ENCODE measurements at regions not wholly inside any gene's neighbourhood (a gene's known extent, or its start where the extent isn't known, plus 50 kb on each side); places are given as distances from the start of the nearest gene placed in this dataset.

GRCh38 chr5:6011199-6011598 is 367.1 kb downstream of the MED10 start:
- DNase-seq (ENCODE audit: low read depth in 1 of 2, low spot score in 1 of 2) = no peak
- TF ChIP-seq GABPA (IDR thresholded peaks at IDR 0.05; ENCODE audit: low read depth) (no peak), CTCF (IDR thresholded peaks at IDR 0.05; ENCODE audit: insufficient read depth, low read length) (no peak), SPI1 (IDR thresholded peaks at IDR 0.05; ENCODE audit: borderline replicate concordance, low read depth) (no peak), REST (IDR thresholded peaks at IDR 0.05; ENCODE audit: insufficient replicate concordance, low read depth) (no peak), POLR2AphosphoS5 (IDR thresholded peaks at IDR 0.05; ENCODE audit: low read depth) (no peak)
- H3K27ac ChIP-seq (replicated peaks) = no peak overlapping the region
- no peaks in the 10 kb centered on the region for H3K27me3 ChIP-seq (ENCODE audit: insufficient read depth, poor library complexity, severe bottlenecking)
- H3K4me3 ChIP-seq (replicated peaks; ENCODE audit: insufficient read depth, low read length) = no peak overlapping the region

GRCh38 chr5:6006838-6007314 is 371.5 kb downstream of the MED10 start:
- no peak for DNase-seq (ENCODE audit: low read depth in 1 of 2, low spot score in 1 of 2)
- no peak overlapping the region for H3K27ac ChIP-seq (replicated peaks)
- no peak for TF ChIP-seq SPI1 (IDR thresholded peaks at IDR 0.05; ENCODE audit: borderline replicate concordance, low read depth)
- no peak for TF ChIP-seq CTCF (IDR thresholded peaks at IDR 0.05; ENCODE audit: insufficient read depth, low read length)
- no peak for TF ChIP-seq REST (IDR thresholded peaks at IDR 0.05; ENCODE audit: insufficient replicate concordance, low read depth)
- no peak for TF ChIP-seq POLR2AphosphoS5 (IDR thresholded peaks at IDR 0.05; ENCODE audit: low read depth)
- TF ChIP-seq GABPA (IDR thresholded peaks at IDR 0.05; ENCODE audit: low read depth) = no peak
- no peaks in the 10 kb centered on the region for H3K27me3 ChIP-seq (ENCODE audit: insufficient read depth, poor library complexity, severe bottlenecking)
- no peak overlapping the region for H3K4me3 ChIP-seq (replicated peaks; ENCODE audit: insufficient read depth, low read length)

- no peaks in the 10 kb centered on the region for H3K27me3 ChIP-seq (ENCODE audit: insufficient read depth, poor library complexity, severe bottlenecking)
- no peak for DNase-seq (ENCODE audit: low read depth in 1 of 2, low spot score in 1 of 2)
- no peak overlapping the region for H3K27ac ChIP-seq (replicated peaks)
- TF ChIP-seq CTCF (IDR thresholded peaks at IDR 0.05; ENCODE audit: insufficient read depth, low read length) (no peak), GABPA (IDR thresholded peaks at IDR 0.05; ENCODE audit: low read depth) (no peak), SPI1 (IDR thresholded peaks at IDR 0.05; ENCODE audit: borderline replicate concordance, low read depth) (no peak), REST (IDR thresholded peaks at IDR 0.05; ENCODE audit: insufficient replicate concordance, low read depth) (no peak), POLR2AphosphoS5 (IDR thresholded peaks at IDR 0.05; ENCODE audit: low read depth) (no peak)
- no peak overlapping the region for H3K4me3 ChIP-seq (replicated peaks; ENCODE audit: insufficient read depth, low read length)
These were observed 375.1 kb downstream of the MED10 start for GRCh38 chr5:6003040-6003825.

Data from HL-60 (cell line).